ENCODE measurements at regions not wholly inside any gene's neighbourhood (a gene's known extent, or its start where the extent isn't known, plus 50 kb on each side); places are given as distances from the start of the nearest gene placed in this dataset.

GRCh38 chr15:91508633-91509032, 344.9 kb upstream of the SLCO3A1 start:
- TF ChIP-seq CTCF (IDR thresholded peaks at IDR 0.05) (no peak), RXRA (IDR thresholded peaks at IDR 0.05; ENCODE audit: borderline replicate concordance, low read depth) (peak; percentile 43; the same call in 1 of the 2 replicates), NRF1 (IDR thresholded peaks at IDR 0.05; ENCODE audit: low read depth, low read length) (no peak), MXI1 (IDR thresholded peaks at IDR 0.05; ENCODE audit: low read depth, low read length) (no peak), SIN3A (IDR thresholded peaks at IDR 0.05; ENCODE audit: borderline replicate concordance, low read depth, low read length) (no peak), MEF2A (IDR thresholded peaks at IDR 0.05; ENCODE audit: borderline replicate concordance, low read depth) (peak; percentile 89), ELF1 (IDR thresholded peaks at IDR 0.05) (no peak), USF2 (IDR thresholded peaks at IDR 0.05; ENCODE audit: borderline replicate concordance, low read depth, low read length) (no peak), FOSL2 (IDR thresholded peaks at IDR 0.05; ENCODE audit: borderline replicate concordance, low read depth) (peak; percentile 60), ZBTB33 (IDR thresholded peaks at IDR 0.05; ENCODE audit: borderline replicate concordance, low read depth) (no peak)
